K562 (cell line): ENCODE measurements at regions not wholly inside any gene's neighbourhood (a gene's known extent, or its start where the extent isn't known, plus 50 kb on each side); places are given as distances from the start of the nearest gene placed in this dataset.

Experiments used
- ATAC-seq: fragments of 200-7000 bp; cut with Tn5 transposase; 3 replicates; pipeline ENCODE4 v1.9.1; 2020; ENCODE audit warnings: moderate library complexity
- BruUV-seq: library from RNA; stranded (reverse); fragments of 400-500 nt; replicated peaks from 2 replicates; lab custom pipeline; 2021; lab: Mats Ljungman, UMichigan
- CTCF ChIA-PET: fragments of 300-600 bp; formaldehyde crosslinking; extraction: SDS; loops from one replicate; lab custom pipeline; 2021; ENCODE audit warnings: low intra/inter-chr PET ratio; lab: Yijun Ruan, JAX
- POLR2A ChIA-PET: fragments of 300-600, 350-650 bp; sonication (Branson Sonifier 250); formaldehyde crosslinking; extraction: SDS; loops from one replicate; lab custom pipeline; 2021; ENCODE audit warnings: antibody characterized with exemption, inconsistent platforms; lab: Yijun Ruan, JAX
- DNase-seq, 4 experiments: peaks; one replicate each; pipeline versions ENCODE4 v3.0.0 to v3.0.0-alpha.2; 2011 to 2018; ENCODE audit warnings: low spot score in 3 of 4, mixed read lengths in 3 of 4; ENCODE audit errors: extremely low read depth in 1 of 4
- FAIRE-seq: peaks from 2 replicates; lab custom pipeline; 2011; peaks lifted over from hg19 to GRCh38; lab: Jason Lieb, UNC
- H2AFZ ChIP-seq: 2 replicates; pipeline ENCODE4 v1.6.0; 2011; ENCODE audit warnings: low read depth, low read length, control low read depth, inconsistent platforms
- H3K27ac ChIP-seq: fragments of 200-600 bp; 3 replicates; pipeline ENCODE4 v1.8.0; 2011; ENCODE audit warnings: low read depth, mild to moderate bottlenecking, control low read depth, inconsistent platforms, low read length, moderate library complexity, mixed read lengths; ENCODE audit errors: extremely low read depth
- H3K27me3 ChIP-seq, 2 experiments: fragments of 300-600 bp in 1 of 2; 2 replicates in 1 of 2; 3 replicates in 1 of 2; pipeline versions ENCODE4 v1.6.0 to v1.8.0; 2011; ENCODE audit warnings: inconsistent platforms in 2 of 2, low read length in 2 of 2, mild to moderate bottlenecking in 1 of 2, mixed read lengths in 1 of 2, moderate library complexity in 1 of 2; ENCODE audit not compliant: control insufficient read depth in 2 of 2, insufficient read depth in 2 of 2
- H3K36me3 ChIP-seq: fragments of 300-600 bp; 3 replicates; pipeline ENCODE4 v1.8.0; 2011; ENCODE audit warnings: mild to moderate bottlenecking, low read length, inconsistent platforms; ENCODE audit not compliant: control insufficient read depth, insufficient read depth
- H3K4me1 ChIP-seq, 2 experiments: fragments of 200-600 bp in 1 of 2; replicated peaks in 1 of 2; 2 replicates in 1 of 2; 3 replicates in 1 of 2; pipeline versions ENCODE4 v1.5.1 to v1.8.0; 2011; ENCODE audit warnings: inconsistent platforms in 2 of 2, low read length in 2 of 2, mild to moderate bottlenecking in 1 of 2, mixed read lengths in 1 of 2, moderate library complexity in 1 of 2; ENCODE audit not compliant: control insufficient read depth in 2 of 2, insufficient read depth in 2 of 2
- H3K4me2 ChIP-seq: 2 replicates; pipeline ENCODE4 v1.6.1; 2011; ENCODE audit warnings: low read length, control low read depth, inconsistent platforms, mixed read lengths; ENCODE audit not compliant: insufficient read depth
- H3K4me3 ChIP-seq: fragments of 200-600 bp; sonication (generic), shearing (Covaris generic); 2 replicates; pipeline ENCODE4 v1.5.1; 2016; ENCODE audit warnings: control low read depth, inconsistent platforms
- H3K79me2 ChIP-seq: fragments of 200-600 bp; 3 replicates; pipeline ENCODE4 v1.8.0; 2011; ENCODE audit warnings: low read length, inconsistent platforms; ENCODE audit not compliant: control insufficient read depth, insufficient read depth
- H3K9ac ChIP-seq, 2 experiments: 2 replicates each; pipeline versions ENCODE4 v1.6.0 to v1.6.1; 2011; ENCODE audit warnings: low read depth in 2 of 2, low read length in 2 of 2, control low read depth in 1 of 2, inconsistent platforms in 1 of 2, mild to moderate bottlenecking in 1 of 2, mixed read lengths in 1 of 2; ENCODE audit not compliant: insufficient read depth in 1 of 2
- H3K9me1 ChIP-seq: one replicate; pipeline ENCODE4 v1.6.0; 2011; ENCODE audit warnings: inconsistent platforms, mild to moderate bottlenecking, low read length, moderate library complexity; ENCODE audit not compliant: control insufficient read depth, insufficient read depth
- H3K9me3 ChIP-seq: replicated peaks from 2 replicates; pipeline ENCODE4 v1.5.1; 2011; ENCODE audit warnings: low read depth, low read length, inconsistent platforms; ENCODE audit not compliant: control insufficient read depth, insufficient read depth
- H4K20me1 ChIP-seq: replicated peaks from 2 replicates; pipeline ENCODE4 v1.6.1; 2011; ENCODE audit warnings: low read length, inconsistent platforms, mixed read lengths; ENCODE audit not compliant: control insufficient read depth, insufficient read depth
- CBFA2T3 ChIP-seq: fragments of 450-650 bp; IDR thresholded peaks from 2 replicates; pipeline ENCODE4 v1.6.1; 2017
- ERF ChIP-seq: fragments of 450-650 bp; formaldehyde crosslinking; IDR thresholded peaks from 2 replicates; pipeline ENCODE4 v1.4.0; 2020; ENCODE audit warnings: mild to moderate bottlenecking, mixed read lengths
- FIP1L1 ChIP-seq: fragments of 200-400 bp; formaldehyde crosslinking; IDR thresholded peaks from 2 replicates; pipeline ENCODE4 v1.6.1; 2018; ENCODE audit warnings: mild to moderate bottlenecking, low read depth, low read length; ENCODE audit not compliant: poor library complexity, severe bottlenecking
- FOXO4 ChIP-seq: fragments of 450-650 bp; formaldehyde crosslinking; IDR thresholded peaks from 2 replicates; pipeline ENCODE4 v1.4.0; 2020; ENCODE audit warnings: mild to moderate bottlenecking, moderate library complexity
- HINFP ChIP-seq: fragments of 450-650 bp; conservative IDR thresholded peaks from 2 replicates; pipeline ENCODE4 v1.6.1; 2016; ENCODE audit warnings: missing genetic modification characterization, low read depth, mild to moderate bottlenecking, control low read depth, missing compliant biosample characterization
- JUN ChIP-seq, 2 experiments: sonication (generic) in 1 of 2; formaldehyde crosslinking in 1 of 2; IDR thresholded peaks; 2 replicates each; pipeline versions ENCODE4 v1.6.1 to v1.8.0; 2012 to 2022; ENCODE audit warnings: borderline replicate concordance in 2 of 2, mild to moderate bottlenecking in 2 of 2, improper control_type of control experiment in 1 of 2, low read depth in 1 of 2, low read length in 1 of 2, missing genetic modification reagents in 1 of 2
- MBD2 ChIP-seq: sonication (generic); IDR thresholded peaks from 2 replicates; pipeline ENCODE4 v1.6.1; 2016; ENCODE audit warnings: low read depth, borderline replicate concordance
- NCOR1 ChIP-seq: fragments of 450-650 bp; IDR thresholded peaks from 2 replicates; pipeline ENCODE4 v1.6.1; 2016; ENCODE audit warnings: mild to moderate bottlenecking, moderate library complexity
- UBTF ChIP-seq, 2 experiments: IDR thresholded peaks; 2 replicates each; pipeline ENCODE4 v1.6.1; 2012; ENCODE audit warnings: improper control_type of control experiment in 2 of 2, low read depth in 2 of 2, low read length in 2 of 2, borderline replicate concordance in 1 of 2
- WGBS: fragments of 100-300 bp; shearing (Covaris generic); methylation state at CpG from one replicate; pipeline ENCODE4 v1.1.6; 2016; ENCODE audit warnings: low coverage, mixed read lengths; ENCODE audit not compliant: insufficient coverage; ENCODE audit errors: missing lambda C conversion rate; 5-methylcytosine and 5-hydroxymethylcytosine counted together
- in situ Hi-C: fragments of 300-500 bp; cut with MboI; formaldehyde crosslinking; loops from 4 replicates; pipeline ENCODE4 v1.15.0; 2018; ENCODE audit warnings: inconsistent platforms, mixed read lengths
- intact Hi-C: fragments of 100-400 bp; cut with micrococcal nuclease; formaldehyde crosslinking; loops from 2 replicates; pipeline ENCODE4 v1.14.2; 2022
- TF ChIP-seq, protein P1 (sequence below): sonication (generic); formaldehyde crosslinking; IDR thresholded peaks from 2 replicates; pipeline ENCODE4 v1.8.0; 2022; ENCODE audit warnings: missing genetic modification reagents, mild to moderate bottlenecking, moderate library complexity, borderline replicate concordance
- TF ChIP-seq, protein P2 (sequence below): sonication (generic); formaldehyde crosslinking; IDR thresholded peaks from 2 replicates; pipeline ENCODE4 v1.9.0; 2022; ENCODE audit warnings: mild to moderate bottlenecking, missing genetic modification reagents

GRCh38 chr6:105901583-105901982, 184.6 kb upstream of the PRDM1 start (continued):
- TF ChIP-seq, protein P1, sequence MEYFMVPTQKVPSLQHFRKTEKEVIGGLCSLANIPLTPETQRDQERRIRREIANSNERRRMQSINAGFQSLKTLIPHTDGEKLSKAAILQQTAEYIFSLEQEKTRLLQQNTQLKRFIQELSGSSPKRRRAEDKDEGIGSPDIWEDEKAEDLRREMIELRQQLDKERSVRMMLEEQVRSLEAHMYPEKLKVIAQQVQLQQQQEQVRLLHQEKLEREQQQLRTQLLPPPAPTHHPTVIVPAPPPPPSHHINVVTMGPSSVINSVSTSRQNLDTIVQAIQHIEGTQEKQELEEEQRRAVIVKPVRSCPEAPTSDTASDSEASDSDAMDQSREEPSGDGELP: no peak

DNA sequence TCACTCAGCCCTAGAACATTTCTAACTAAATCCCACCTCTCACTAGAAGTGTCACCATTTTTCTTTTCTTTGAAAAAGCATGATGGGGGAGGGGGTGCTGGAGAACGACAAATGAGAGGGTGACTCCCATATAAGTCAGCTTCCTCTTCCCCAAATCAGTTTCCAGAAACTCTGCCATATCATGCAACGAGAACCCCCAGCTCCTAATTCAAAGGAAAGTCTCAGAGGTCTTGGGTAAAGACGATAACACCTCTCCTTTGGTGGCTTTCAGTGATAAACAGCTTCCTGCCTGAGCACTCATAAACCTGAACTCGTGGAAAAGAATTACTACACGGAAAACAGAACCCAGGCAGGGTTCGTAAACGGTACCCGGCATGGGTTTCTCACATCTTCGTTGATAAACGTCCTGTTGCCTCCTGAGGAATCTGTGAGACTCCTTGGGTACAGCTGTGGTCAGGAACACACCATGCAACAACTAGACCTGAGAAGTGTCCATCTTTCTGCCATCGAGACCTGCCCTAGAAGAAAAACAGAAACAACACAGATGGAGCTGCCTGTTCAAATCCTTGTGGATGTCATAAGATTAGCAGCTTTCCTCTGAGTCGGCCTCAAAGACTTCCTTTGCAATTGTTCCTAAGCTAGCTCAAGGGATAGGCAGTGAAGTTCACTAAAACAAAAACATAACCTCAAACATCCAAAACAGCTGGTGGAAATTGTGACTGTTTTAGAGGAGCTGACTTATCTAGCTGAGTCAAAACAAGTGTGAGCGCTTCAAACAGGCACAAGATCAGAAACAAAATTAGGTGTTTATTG, 185.8 kb upstream of the PRDM1 start:
- peak; percentile 53 for ATAC-seq
- peaks cover 0 to 25% of the 10 kb centered on the region in 2 experiments; a peak in 4 of 5 replicates for H3K4me1 ChIP-seq
- H2AFZ ChIP-seq: peak overlapping the region; percentile 72
- no peak overlapping the region for H3K9ac ChIP-seq
- H3K27me3 ChIP-seq: peaks cover 0 to 4% of the 10 kb centered on the region in 2 experiments; a peak in 1 of 5 replicates
- ChIA-PET POLR2A (interaction anchor here (0.6 to 0.7 kb wide), 2 partner anchors 10 to 218 kb away, joined by 3 to 4 read pairs; no protein-coding TSS in a partner anchor), CTCF (no interaction called here)
- H4K20me1 ChIP-seq: no peaks in the 10 kb centered on the region
- no TSS peak for BruUV-seq
- H3K4me2 ChIP-seq: peak overlapping the region; percentile 51
- H3K4me3 ChIP-seq: no peak overlapping the region; the same call in 1 of the 2 replicates
- H3K36me3 ChIP-seq: no peaks in the 10 kb centered on the region
- no peaks in the 10 kb centered on the region for H3K9me1 ChIP-seq
- DNase-seq: peak in 2 of 4 experiments; percentile 21 to 60
- no peaks in the 10 kb centered on the region for H3K79me2 ChIP-seq
- intact Hi-C loops: no loop called here
- in situ Hi-C loops: no loop called here
- FAIRE-seq: peak; percentile 51
- H3K27ac ChIP-seq: 0 out of 3 replicates have a peak overlapping the region, but pooled peaks have one; percentile 11
- no peaks in the 10 kb centered on the region for H3K9me3 ChIP-seq
- WGBS: 3% methylated on average over 13 of the region's 13 CpGs
- TF ChIP-seq NCOR1 (peak; percentile 19; the same call in 1 of the 2 replicates), CBFA2T3 (peak; percentile 71), FOXO4 (CRISPR knock-in tag) (no peak), FIP1L1 (no peak), MBD2 (no peak), HINFP (peak; percentile 87), ERF (CRISPR knock-in tag) (no peak), JUN (IDR thresholded peaks at IDR 0.05; ENCODE audit: borderline replicate concordance, low read depth, low read length) (no peak), JUN (CRISPR knock-in tag; IDR thresholded peaks at IDR 0.05; ENCODE audit: borderline replicate concordance) (no peak), UBTF (IDR thresholded peaks at IDR 0.05; ENCODE audit: borderline replicate concordance in 1 of 2, low read depth in 2 of 2, low read length in 2 of 2) (no peak)
- TF ChIP-seq, protein P2, sequence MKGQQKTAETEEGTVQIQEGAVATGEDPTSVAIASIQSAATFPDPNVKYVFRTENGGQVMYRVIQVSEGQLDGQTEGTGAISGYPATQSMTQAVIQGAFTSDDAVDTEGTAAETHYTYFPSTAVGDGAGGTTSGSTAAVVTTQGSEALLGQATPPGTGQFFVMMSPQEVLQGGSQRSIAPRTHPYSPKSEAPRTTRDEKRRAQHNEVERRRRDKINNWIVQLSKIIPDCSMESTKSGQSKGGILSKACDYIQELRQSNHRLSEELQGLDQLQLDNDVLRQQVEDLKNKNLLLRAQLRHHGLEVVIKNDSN (CRISPR knock-in tag): no peak
